Globus pallidus (tissue), 1 donor: ENCODE measurements at regions not wholly inside any gene's neighbourhood (a gene's known extent, or its start where the extent isn't known, plus 50 kb on each side); places are given as distances from the start of the nearest gene placed in this dataset.
"Not testable (repeated sequence)": the region's sequence is repeated elsewhere in the genome, so short reads cannot be mapped to it uniquely, and the experiment has no call there.

Source experiments
- DNase-seq: peaks from one replicate; pipeline ENCODE4 v3.0.0-alpha.2; 2015; ENCODE audit warnings: low spot score

DNA sequence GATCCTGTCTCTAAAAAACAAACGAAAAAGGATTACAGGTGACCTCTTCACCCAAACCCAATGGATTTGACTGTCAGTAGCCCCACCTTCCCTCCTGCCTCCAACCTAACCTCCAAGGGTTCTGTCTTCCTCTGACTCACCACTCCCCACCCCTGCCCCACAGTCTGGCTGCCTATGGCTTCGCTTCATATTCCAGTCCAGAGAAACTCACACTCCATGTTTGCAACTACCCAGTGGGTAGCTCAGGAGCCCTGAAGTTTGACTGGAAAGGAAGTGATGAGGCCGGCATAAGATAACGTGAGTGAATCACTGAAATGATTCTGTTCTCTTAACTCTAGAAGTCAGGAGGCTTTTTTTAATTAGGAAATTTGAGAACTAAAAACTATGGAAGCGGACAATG is 303.9 kb downstream of the FOXO1 start:
- DNase-seq = no peak

- no peak for DNase-seq
Measured at GRCh38 chr13:40363653-40364052, 302.8 kb downstream of the FOXO1 start.

DNA sequence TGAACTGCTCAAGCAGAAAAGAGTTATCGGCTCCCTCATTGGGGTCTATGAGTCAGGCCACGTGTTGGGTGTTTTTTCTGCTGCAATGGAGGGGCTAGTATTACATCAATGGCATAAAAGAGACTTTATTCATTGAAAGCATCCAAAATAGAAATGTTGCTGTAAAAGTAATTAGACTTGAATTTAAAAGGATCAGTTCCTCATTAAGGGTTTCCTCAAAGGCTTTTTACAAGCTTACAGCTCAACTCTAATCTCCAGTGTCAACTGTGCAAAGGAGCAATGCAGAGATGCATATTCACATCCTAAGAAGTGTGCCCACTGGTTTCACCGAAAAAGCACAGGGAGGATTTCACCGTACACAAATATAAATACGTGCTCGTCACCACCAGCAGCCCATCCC is 300.3 kb downstream of the FOXO1 start:
- DNase-seq = no peak

DNA sequence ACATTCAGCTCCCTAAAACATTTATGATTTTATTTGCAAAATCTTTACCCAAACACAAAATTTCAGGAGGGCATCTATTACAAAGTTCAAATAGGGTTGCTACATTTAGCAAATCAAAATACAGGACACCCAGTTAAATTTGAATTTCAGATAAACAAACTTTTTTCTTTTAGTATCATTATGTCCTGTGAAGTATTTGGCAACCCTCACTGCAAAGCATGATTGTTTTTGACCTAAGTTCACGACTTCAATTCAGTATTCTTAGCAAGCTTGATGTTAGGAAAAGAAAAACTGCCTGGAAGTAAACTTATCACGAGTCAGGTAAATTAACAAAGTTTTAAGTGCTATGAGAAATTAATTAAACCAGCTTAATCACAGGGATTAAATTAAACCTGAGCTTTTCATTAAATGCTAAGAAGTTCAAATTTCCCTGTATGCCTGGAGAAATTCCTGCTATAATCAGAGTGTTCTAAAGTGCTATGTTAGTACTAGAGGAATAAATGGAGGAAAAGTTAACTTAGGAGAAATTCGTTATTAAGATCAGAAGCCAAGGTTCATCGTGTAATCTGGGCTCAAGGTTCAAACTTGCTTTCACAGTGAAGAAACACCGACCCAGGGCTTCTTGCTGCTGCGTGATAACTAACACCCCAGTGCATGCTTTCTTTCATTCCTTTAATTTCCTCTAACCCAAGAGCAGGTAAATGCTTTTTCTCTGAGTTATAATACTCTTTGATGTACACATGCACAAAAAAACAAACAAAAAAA is 298.1 kb downstream of the FOXO1 start:
- DNase-seq = no peak

- DNase-seq = no peak
Measured at GRCh38 chr13:40370661-40371060, 295.8 kb downstream of the FOXO1 start.

GRCh38 chr13:40371531-40372125 is 294.8 kb downstream of the FOXO1 start:
- DNase-seq = no peak

DNA sequence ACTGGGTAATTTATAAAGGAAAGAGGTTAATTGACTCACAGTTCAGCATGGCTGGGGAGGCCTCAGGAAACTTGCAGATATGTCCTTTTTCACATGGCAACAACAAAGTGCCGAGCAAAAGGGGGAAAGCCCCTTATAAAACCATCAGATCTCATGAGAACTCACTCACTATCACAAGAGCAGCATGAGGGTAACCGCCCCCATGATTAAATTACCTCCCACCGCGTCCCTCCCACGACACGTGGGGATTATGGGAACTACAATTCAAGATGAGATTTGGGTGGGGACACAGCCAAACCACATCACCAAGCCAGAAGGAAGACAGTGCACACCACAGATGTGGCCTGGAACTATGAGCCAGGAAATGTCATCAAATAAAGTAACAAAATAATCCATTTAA is 292.8 kb downstream of the FOXO1 start:
- not testable (repeated sequence) for DNase-seq

DNA sequence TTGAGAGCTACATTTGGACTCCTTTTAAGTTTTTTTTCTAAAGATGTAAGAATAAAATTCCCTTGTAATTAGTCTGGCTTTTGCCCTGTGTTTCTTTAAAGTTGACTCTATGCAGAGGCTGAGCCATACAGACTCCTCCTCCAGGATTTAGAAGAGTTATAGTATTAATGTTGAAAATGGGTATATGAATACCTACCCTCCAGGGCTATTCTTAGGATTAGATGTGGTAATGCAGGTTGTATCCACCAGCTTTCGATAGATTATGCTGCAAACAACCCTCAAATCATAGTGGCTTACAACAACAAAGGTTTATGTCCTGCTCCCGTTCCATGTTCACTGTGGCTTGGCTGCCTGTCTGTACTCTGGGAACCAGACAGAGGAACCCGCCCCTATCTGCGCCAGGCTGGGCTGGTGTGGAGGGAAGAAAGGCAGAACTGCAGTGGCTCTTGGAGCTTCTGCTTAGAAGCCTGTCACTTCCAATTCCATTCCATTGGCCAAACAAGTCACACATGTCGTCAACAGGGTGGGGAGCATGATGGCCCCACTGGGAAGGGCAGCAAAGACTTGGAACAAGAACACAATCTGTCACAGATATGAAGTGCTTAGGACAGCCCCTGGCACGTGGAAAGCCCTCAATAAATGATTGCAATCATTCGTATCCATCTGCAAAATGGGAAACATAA is 290.8 kb downstream of the FOXO1 start:
- DNase-seq = no peak

GRCh38 chr13:40376296-40376849 is 290.1 kb downstream of the FOXO1 start:
- DNase-seq = no peak

- no peak for DNase-seq
Measured at GRCh38 chr13:40376867-40377535, 289.4 kb downstream of the FOXO1 start.

DNA sequence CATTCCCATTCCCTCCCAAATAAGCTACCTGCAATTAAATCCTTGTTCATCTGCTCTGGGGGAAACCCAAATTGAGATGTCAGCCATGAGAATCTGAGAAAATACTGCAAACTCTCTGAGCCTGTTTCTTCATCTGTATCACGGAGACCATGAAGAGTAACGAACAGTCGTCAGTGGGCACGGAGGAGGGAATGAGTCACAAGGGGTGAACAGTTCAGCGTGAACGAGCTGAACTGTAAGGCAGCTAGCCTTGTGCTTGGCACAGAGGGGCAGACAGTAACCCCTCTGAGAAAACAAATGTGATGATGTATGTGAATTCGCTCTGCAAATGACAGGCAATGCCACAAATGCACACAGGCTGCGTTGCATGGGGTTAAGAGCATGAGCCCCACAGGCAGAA is 288.7 kb downstream of the FOXO1 start:
- DNase-seq = no peak

- peak; percentile 41 for DNase-seq
Measured at GRCh38 chr13:40379196-40379595, 287.2 kb downstream of the FOXO1 start.

DNA sequence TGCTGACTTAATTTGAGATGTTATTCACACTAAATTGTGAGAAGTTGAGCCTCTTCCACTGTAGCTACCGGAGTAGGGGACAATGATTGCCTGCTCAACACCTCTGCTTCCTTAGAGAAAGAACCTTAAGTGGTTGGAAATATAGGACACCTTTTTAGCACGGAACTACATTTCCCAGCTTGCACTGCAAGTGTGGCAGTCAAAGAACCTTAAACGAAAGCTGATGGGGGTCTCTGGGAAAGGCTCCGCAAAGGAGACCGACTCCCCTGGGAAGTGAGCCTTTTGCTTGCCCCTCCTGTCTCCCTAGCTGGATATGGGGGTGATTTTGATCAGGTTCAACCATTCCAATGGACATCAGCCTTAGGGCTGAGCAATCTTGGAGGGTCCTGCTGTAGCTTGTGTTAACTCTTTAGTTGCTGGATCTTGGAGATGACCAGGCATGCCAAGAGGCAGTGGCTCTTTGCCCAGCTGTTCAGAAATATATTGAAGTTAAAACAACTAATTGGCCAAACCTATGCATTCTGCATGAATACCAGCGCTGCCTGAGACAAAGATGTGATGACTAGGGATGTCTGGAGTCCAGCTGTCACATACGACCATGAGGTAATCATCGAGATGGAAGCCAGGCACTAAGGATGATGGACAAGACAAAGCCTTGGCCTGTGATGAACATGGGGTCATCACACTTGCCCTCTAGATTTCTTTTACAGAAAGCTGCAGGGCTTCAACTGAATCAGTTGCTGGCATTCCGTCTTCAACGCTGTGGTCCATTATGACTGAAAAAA is 286.5 kb downstream of the FOXO1 start:
- no peak for DNase-seq

- DNase-seq = no peak
Measured at GRCh38 chr13:40381935-40382764, 284.3 kb downstream of the FOXO1 start.

DNA sequence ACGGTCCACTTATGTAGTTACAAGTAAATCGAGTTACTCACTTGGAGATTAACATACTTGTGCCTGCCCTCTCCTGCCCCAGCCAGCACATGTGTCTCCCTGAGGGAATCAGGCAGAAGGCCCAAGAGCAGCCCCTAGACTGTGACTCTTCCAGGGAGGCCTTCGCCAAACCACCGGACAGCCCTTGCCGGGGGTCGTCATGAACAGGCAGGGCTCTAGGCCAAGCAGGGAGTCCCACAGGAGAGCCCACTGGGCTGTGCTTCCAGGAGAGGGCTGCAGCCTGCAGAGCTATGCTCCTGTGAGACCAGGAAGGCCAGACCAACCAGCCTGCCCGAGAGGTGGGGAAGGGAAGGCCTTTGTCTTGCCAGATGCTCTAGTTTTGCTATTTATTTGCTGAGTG is 283.3 kb downstream of the FOXO1 start:
- DNase-seq = no peak

GRCh38 chr13:40383885-40384284 is 282.6 kb downstream of the FOXO1 start:
- no peak for DNase-seq

GRCh38 chr13:40384976-40385857 is 281.2 kb downstream of the FOXO1 start:
- DNase-seq = no peak

- no peak for DNase-seq
Measured at GRCh38 chr13:40385858-40386180, 280.6 kb downstream of the FOXO1 start.

GRCh38 chr13:40386586-40386985 is 279.9 kb downstream of the FOXO1 start:
- DNase-seq = no peak

GRCh38 chr13:40387775-40388174 is 278.7 kb downstream of the FOXO1 start:
- no peak for DNase-seq
